ENCODE measurements at regions not wholly inside any gene's neighbourhood (a gene's known extent, or its start where the extent isn't known, plus 50 kb on each side); places are given as distances from the start of the nearest gene placed in this dataset.

DNA sequence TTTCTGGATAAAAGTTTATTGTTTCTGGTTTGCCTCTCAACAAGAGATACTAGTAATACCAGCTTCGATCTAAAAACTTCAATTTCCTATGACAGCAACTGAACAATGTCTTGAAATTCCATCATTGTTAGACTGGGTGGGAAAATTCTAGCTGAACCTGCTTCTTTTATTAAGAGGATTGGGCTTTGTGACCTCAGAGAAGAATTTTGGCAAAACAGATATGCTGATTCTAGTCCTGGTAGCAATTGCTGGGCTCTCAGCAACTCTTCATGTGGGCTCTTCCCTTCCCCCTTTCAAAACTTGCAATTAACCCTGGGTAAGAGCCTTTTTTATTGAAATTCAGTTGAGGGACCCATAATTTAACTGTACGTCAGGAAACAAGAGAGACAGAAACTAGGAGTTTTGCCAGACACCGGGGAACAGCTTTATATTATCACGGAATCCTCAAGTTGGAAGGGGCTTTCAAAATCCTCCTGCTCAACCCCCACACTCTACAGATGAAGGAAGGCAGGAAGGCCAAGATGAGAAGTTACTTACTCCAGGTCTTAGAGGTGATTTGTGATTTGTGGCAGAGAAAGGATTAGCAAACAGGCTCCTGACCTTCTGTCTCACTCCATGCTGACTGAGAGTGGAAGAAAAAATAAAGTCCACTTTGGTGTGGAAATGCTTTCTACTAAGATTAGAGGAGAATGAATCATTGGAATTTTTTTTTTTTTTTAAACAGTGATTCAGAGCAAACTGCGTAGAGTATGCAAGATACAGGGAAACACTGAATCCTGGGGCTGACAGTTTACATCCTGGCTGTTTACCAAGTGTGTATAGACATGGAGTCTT lies 239.0 kb upstream of the ATP2B1 start:
- TF ChIP-seq, protein P1, sequence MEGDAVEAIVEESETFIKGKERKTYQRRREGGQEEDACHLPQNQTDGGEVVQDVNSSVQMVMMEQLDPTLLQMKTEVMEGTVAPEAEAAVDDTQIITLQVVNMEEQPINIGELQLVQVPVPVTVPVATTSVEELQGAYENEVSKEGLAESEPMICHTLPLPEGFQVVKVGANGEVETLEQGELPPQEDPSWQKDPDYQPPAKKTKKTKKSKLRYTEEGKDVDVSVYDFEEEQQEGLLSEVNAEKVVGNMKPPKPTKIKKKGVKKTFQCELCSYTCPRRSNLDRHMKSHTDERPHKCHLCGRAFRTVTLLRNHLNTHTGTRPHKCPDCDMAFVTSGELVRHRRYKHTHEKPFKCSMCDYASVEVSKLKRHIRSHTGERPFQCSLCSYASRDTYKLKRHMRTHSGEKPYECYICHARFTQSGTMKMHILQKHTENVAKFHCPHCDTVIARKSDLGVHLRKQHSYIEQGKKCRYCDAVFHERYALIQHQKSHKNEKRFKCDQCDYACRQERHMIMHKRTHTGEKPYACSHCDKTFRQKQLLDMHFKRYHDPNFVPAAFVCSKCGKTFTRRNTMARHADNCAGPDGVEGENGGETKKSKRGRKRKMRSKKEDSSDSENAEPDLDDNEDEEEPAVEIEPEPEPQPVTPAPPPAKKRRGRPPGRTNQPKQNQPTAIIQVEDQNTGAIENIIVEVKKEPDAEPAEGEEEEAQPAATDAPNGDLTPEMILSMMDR (IDR thresholded peaks at IDR 0.05; ENCODE audit: extremely low read depth in 1 of 2, insufficient read depth in 1 of 2, low read depth in 1 of 2, low read length in 2 of 2): no peak
- TF ChIP-seq, protein P2, sequence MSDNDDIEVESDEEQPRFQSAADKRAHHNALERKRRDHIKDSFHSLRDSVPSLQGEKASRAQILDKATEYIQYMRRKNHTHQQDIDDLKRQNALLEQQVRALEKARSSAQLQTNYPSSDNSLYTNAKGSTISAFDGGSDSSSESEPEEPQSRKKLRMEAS (IDR thresholded peaks at IDR 0.05; ENCODE audit: insufficient read depth, insufficient read length): no peak
- TF ChIP-seq POLR2AphosphoS5 (IDR thresholded peaks at IDR 0.05; ENCODE audit: insufficient read depth, low read depth, low read length): no peak
- no peak for TF ChIP-seq POLR2A (IDR thresholded peaks at IDR 0.05; ENCODE audit: low read depth, low read length)
- TF ChIP-seq JUN (IDR thresholded peaks at IDR 0.05; ENCODE audit: borderline replicate concordance, insufficient read depth, insufficient read length, low read depth): peak; percentile 76
- TF ChIP-seq EZH2 (IDR thresholded peaks at IDR 0.05; ENCODE audit: borderline replicate concordance, low read depth, low read length, severe bottlenecking): no peak
